Neural progenitor cell (in vitro differentiated cells): ENCODE measurements at regions not wholly inside any gene's neighbourhood (a gene's known extent, or its start where the extent isn't known, plus 50 kb on each side); places are given as distances from the start of the nearest gene placed in this dataset.

Source experiments
- DNase-seq: peaks from one replicate; pipeline ENCODE4 v3.0.0-alpha.2; 2016; ENCODE audit warnings: low spot score
- H2AFZ ChIP-seq: fragments of 200-600 bp; sonication (generic); replicated peaks from 2 replicates; pipeline ENCODE4 v1.6.1; 2016; ENCODE audit warnings: antibody characterized with exemption
- H3F3A ChIP-seq: fragments of 200-600 bp; sonication (generic); 2 replicates; pipeline ENCODE4 v1.6.1; 2016; ENCODE audit warnings: antibody characterized with exemption, low read depth
- H3K27ac ChIP-seq: fragments of 200-600 bp; sonication (generic); 2 replicates; pipeline ENCODE4 v1.5.1; 2016; ENCODE audit warnings: mild to moderate bottlenecking
- H3K27me3 ChIP-seq: fragments of 200-600 bp; sonication (generic); 2 replicates; pipeline ENCODE4 v1.6.1; 2016; ENCODE audit warnings: mild to moderate bottlenecking, moderate library complexity
- H3K36me3 ChIP-seq: fragments of 200-600 bp; sonication (generic); 2 replicates; pipeline ENCODE4 v1.5.1; 2016
- H3K4me1 ChIP-seq: fragments of 200-600 bp; sonication (generic); 2 replicates; pipeline ENCODE4 v1.6.1; 2016; ENCODE audit warnings: mixed run types
- H3K4me2 ChIP-seq: fragments of 200-600 bp; sonication (generic); 2 replicates; pipeline ENCODE4 v1.6.1; 2016
- H3K4me3 ChIP-seq: fragments of 200-600 bp; sonication (generic); 2 replicates; pipeline ENCODE4 v1.5.1; 2016
- H3K79me2 ChIP-seq: fragments of 200-600 bp; sonication (generic); 2 replicates; pipeline ENCODE4 v1.6.1; 2016; ENCODE audit warnings: low read depth
- H3K9ac ChIP-seq: fragments of 200-600 bp; sonication (generic); 2 replicates; pipeline ENCODE4 v1.6.1; 2016
- H3K9me3 ChIP-seq: fragments of 200-600 bp; sonication (generic); 2 replicates; pipeline ENCODE4 v1.5.1; 2016; ENCODE audit warnings: low read depth
- H4K20me1 ChIP-seq: fragments of 200-600 bp; sonication (generic); 2 replicates; pipeline ENCODE4 v1.6.1; 2016; ENCODE audit warnings: low read depth
- H3K27ac Mint-ChIP-seq: 3 replicates; pipeline ENCODE4 v1.8.0; 2021; ENCODE audit warnings: mixed read lengths
- H3K27me3 Mint-ChIP-seq: 2 replicates; pipeline ENCODE4 v1.8.0; 2022; ENCODE audit warnings: low read depth, mild to moderate bottlenecking, inconsistent platforms, moderate library complexity, mixed read lengths; ENCODE audit not compliant: insufficient read depth
- H3K36me3 Mint-ChIP-seq: 3 replicates; pipeline ENCODE4 v1.8.0; 2021; ENCODE audit warnings: mixed read lengths
- H3K4me1 Mint-ChIP-seq: 3 replicates; pipeline ENCODE4 v1.8.0; 2021; ENCODE audit warnings: mixed read lengths
- H3K4me3 Mint-ChIP-seq: 3 replicates; pipeline ENCODE4 v1.8.0; 2021; ENCODE audit warnings: mild to moderate bottlenecking, moderate library complexity, mixed read lengths
- H3K9me3 Mint-ChIP-seq: 3 replicates; pipeline ENCODE4 v1.8.0; 2020; ENCODE audit warnings: mixed read lengths
- CTCF ChIP-seq: fragments of 200-600 bp; sonication (generic); IDR thresholded peaks from 2 replicates; pipeline ENCODE4 v1.5.1; 2017; ENCODE audit warnings: antibody characterized with exemption, mild to moderate bottlenecking
- EZH2 ChIP-seq: fragments of 200-600 bp; sonication (generic); IDR thresholded peaks from 2 replicates; pipeline ENCODE4 v1.6.1; 2017; ENCODE audit warnings: antibody characterized with exemption, mild to moderate bottlenecking, moderate library complexity
- EZH2phosphoT487 ChIP-seq: fragments of 200-600 bp; sonication (generic); IDR thresholded peaks from 2 replicates; pipeline ENCODE4 v1.6.1; 2017; ENCODE audit warnings: antibody characterized with exemption

DNA sequence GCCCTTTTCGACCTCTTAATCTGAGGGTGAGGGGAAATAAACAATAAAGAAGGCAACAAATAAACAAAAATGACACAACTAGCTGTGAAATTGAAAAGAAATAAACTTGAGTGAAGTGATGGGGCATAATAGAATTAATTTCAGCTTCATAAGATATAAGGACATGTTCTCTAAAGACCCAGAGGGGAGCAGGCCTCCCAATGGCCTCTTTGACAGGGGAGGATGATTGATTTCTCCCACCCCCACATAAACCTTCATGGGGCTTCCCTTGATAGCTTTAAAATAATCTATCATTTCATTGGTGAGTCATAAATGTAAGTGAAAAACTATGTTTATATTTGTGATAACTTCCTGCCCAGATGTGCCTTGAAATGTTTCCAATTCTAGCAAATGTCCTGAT is 226.3 kb upstream of the RAG2 start:
- Histone ChIP-seq H3K9me3 (no peaks in the 10 kb centered on the region), H3F3A (no peaks in the 10 kb centered on the region), H3K9ac (no peak overlapping the region), H3K27ac (no peak overlapping the region), H3K79me2 (no peaks in the 10 kb centered on the region), H4K20me1 (no peaks in the 10 kb centered on the region), H2AFZ (no peak overlapping the region), H3K27me3 (no peaks in the 10 kb centered on the region), H3K36me3 (no peaks in the 10 kb centered on the region), H3K4me1 (no peaks in the 10 kb centered on the region), H3K4me3 (no peak overlapping the region), H3K4me2 (no peak overlapping the region)
- TF ChIP-seq EZH2: no peak
- no peak for TF ChIP-seq CTCF
- no peak for TF ChIP-seq EZH2phosphoT487
- no peaks in the 10 kb centered on the region for H3K27me3 Mint-ChIP-seq
- no peak overlapping the region for H3K4me3 Mint-ChIP-seq
- H3K4me1 Mint-ChIP-seq: no peaks in the 10 kb centered on the region
- no peak for DNase-seq
- no peak overlapping the region for H3K27ac Mint-ChIP-seq
- no peaks in the 10 kb centered on the region for H3K36me3 Mint-ChIP-seq
- H3K9me3 Mint-ChIP-seq: no peaks in the 10 kb centered on the region

GRCh38 chr11:36822829-36823228 is 224.8 kb upstream of the RAG2 start:
- Histone ChIP-seq H3K9ac (no peak overlapping the region), H4K20me1 (no peaks in the 10 kb centered on the region), H3K79me2 (no peaks in the 10 kb centered on the region), H3K27ac (no peak overlapping the region), H3K27me3 (no peaks in the 10 kb centered on the region), H3K9me3 (no peaks in the 10 kb centered on the region), H3K36me3 (no peaks in the 10 kb centered on the region), H3K4me2 (no peak overlapping the region), H3F3A (no peaks in the 10 kb centered on the region), H2AFZ (no peak overlapping the region), H3K4me3 (no peak overlapping the region), H3K4me1 (no peaks in the 10 kb centered on the region)
- H3K36me3 Mint-ChIP-seq: no peaks in the 10 kb centered on the region
- no peaks in the 10 kb centered on the region for H3K4me1 Mint-ChIP-seq
- no peak overlapping the region for H3K4me3 Mint-ChIP-seq
- TF ChIP-seq EZH2 (no peak), EZH2phosphoT487 (no peak), CTCF (no peak)
- H3K27me3 Mint-ChIP-seq: no peaks in the 10 kb centered on the region
- no peak overlapping the region for H3K27ac Mint-ChIP-seq
- no peaks in the 10 kb centered on the region for H3K9me3 Mint-ChIP-seq
- no peak for DNase-seq

DNA sequence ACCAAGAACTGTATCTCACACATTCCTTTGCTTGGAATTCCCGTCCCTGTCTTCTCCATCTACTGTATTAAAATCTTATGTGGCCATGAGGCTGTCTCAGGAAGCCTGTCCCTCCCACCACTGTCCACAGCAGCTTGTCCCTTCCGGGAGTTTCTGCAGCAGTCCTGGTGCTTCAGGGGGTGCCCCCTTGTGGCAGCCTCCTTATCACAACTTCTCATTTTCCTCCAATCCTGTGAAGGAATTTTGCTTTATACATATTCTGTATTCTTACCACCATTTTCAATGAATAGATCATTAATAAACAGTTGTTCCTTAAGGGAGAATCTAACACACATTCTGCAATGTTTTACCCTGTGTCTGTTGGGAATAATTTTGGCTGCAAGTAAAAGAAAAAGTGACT is 220.4 kb upstream of the RAG2 start:
- Histone ChIP-seq H3K9me3 (no peaks in the 10 kb centered on the region), H3K79me2 (no peaks in the 10 kb centered on the region), H3K27me3 (no peaks in the 10 kb centered on the region), H4K20me1 (no peaks in the 10 kb centered on the region), H3K9ac (no peak overlapping the region), H3K36me3 (no peaks in the 10 kb centered on the region), H3K4me2 (no peak overlapping the region), H3F3A (no peaks in the 10 kb centered on the region), H3K4me1 (no peaks in the 10 kb centered on the region), H2AFZ (peak overlapping the region; percentile 30), H3K27ac (no peak overlapping the region), H3K4me3 (no peak overlapping the region)
- Mint-ChIP-seq H3K4me1 (no peaks in the 10 kb centered on the region), H3K4me3 (no peak overlapping the region), H3K27me3 (no peaks in the 10 kb centered on the region), H3K36me3 (no peaks in the 10 kb centered on the region), H3K27ac (no peak overlapping the region), H3K9me3 (no peaks in the 10 kb centered on the region)
- DNase-seq: peak; percentile 23
- TF ChIP-seq CTCF: peak; percentile 57
- TF ChIP-seq EZH2phosphoT487: no peak
